GM21619 (cell line): ENCODE measurements at regions not wholly inside any gene's neighbourhood (a gene's known extent, or its start where the extent isn't known, plus 50 kb on each side); places are given as distances from the start of the nearest gene placed in this dataset.

Experiments used
- ATAC-seq: cut with Tn5 transposase; IDR thresholded peaks from one replicate; pipeline ENCODE4 v1.9.1; 2021; ENCODE audit not compliant: unreplicated experiment

GRCh38 chr5:8944005-8944404, 601.9 kb downstream of the SEMA5A start:
- no peak for ATAC-seq

GRCh38 chr5:8945972-8946371, 599.9 kb downstream of the SEMA5A start:
- no peak for ATAC-seq

- peak; percentile 89 for ATAC-seq
Observed at GRCh38 chr5:8949908-8950307, 596.0 kb downstream of the SEMA5A start.

- ATAC-seq, result no peak
Observed at GRCh38 chr5:8952147-8952546, 593.7 kb downstream of the SEMA5A start.

- no peak for ATAC-seq
Observed at GRCh38 chr5:8953016-8953415, 592.9 kb downstream of the SEMA5A start.

- ATAC-seq, result no peak
Observed at GRCh38 chr5:8953911-8954438, 591.9 kb downstream of the SEMA5A start.

- no peak for ATAC-seq
Observed at GRCh38 chr5:8954801-8955200, 591.1 kb downstream of the SEMA5A start.

- ATAC-seq, result no peak
Observed at GRCh38 chr5:8956659-8957058, 589.2 kb downstream of the SEMA5A start.

- no peak for ATAC-seq
Observed at GRCh38 chr5:8958602-8959001, 587.3 kb downstream of the SEMA5A start.

- no peak for ATAC-seq
Observed at GRCh38 chr5:8961219-8961618, 584.7 kb downstream of the SEMA5A start.

GRCh38 chr5:8961956-8962355, 583.9 kb downstream of the SEMA5A start:
- no peak for ATAC-seq

GRCh38 chr5:8981016-8981415, 564.9 kb downstream of the SEMA5A start:
- ATAC-seq, result no peak

- ATAC-seq, result no peak
Observed at GRCh38 chr5:8981496-8981895, 564.4 kb downstream of the SEMA5A start.

- ATAC-seq, result no peak
Observed at GRCh38 chr5:8984386-8984785, 561.5 kb downstream of the SEMA5A start.
